ENCODE measurements at regions not wholly inside any gene's neighbourhood (a gene's known extent, or its start where the extent isn't known, plus 50 kb on each side); places are given as distances from the start of the nearest gene placed in this dataset.

DNA sequence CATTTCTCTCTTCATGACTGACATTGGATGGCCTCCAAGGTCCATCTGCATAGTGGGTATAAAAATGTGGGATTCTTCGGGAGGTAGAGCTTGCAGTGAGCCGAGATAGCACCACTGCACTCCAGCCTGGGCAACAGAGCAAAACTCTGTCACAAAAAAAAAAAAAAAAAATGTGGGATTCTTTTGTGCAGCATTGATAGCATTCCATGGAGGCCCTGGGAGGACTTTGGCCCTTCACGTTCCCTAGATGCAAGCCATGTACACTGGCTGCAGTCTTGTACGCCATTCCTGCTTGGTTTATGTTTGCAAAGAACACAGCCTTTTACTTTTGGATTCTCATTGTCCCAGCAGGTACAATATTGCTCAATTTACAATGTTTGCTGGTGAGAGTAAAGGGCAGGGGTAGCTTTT lies 157.8 kb downstream of the SLCO4C1 start:
- no peak overlapping the region for H3K4me2 ChIP-seq (ENCODE audit: low read length)
- no peaks in the 10 kb centered on the region for H3K79me2 ChIP-seq (ENCODE audit: control insufficient read depth, low read length)
- no peaks in the 10 kb centered on the region for H3K9me2 ChIP-seq (replicated peaks; ENCODE audit: control insufficient read depth, low read length)
- H3K27ac ChIP-seq (ENCODE audit: low read depth, low read length), result no peak overlapping the region
- H3K36me3 ChIP-seq (ENCODE audit: control insufficient read depth, low read length), result no peaks in the 10 kb centered on the region
- H3K27me3 ChIP-seq (ENCODE audit: control insufficient read depth, low read length), result no peaks in the 10 kb centered on the region
- no peaks in the 10 kb centered on the region for H3F3A ChIP-seq (ENCODE audit: control insufficient read depth, insufficient read depth)
- no peaks in the 10 kb centered on the region for H3K9me3 ChIP-seq (ENCODE audit: control insufficient read depth, insufficient read depth, low read length)
- no peaks in the 10 kb centered on the region for H4K20me1 ChIP-seq (ENCODE audit: control insufficient read depth, insufficient read depth, low read depth, low read length)
- H3K4me3 ChIP-seq (ENCODE audit: low read length), result no peak overlapping the region
- no peak for TF ChIP-seq EZH2phosphoT487 (IDR thresholded peaks at IDR 0.05; ENCODE audit: borderline replicate concordance, low read length)
- TF ChIP-seq CTCF (IDR thresholded peaks at IDR 0.05; ENCODE audit: low read depth, low read length, poor library complexity, severe bottlenecking), result no peak
- H3K4me1 ChIP-seq (ENCODE audit: control insufficient read depth, low read length), result no peaks in the 10 kb centered on the region

- TF ChIP-seq CTCF (IDR thresholded peaks at IDR 0.05; ENCODE audit: low read depth, low read length, poor library complexity, severe bottlenecking), result no peak
- no peak for TF ChIP-seq EZH2phosphoT487 (IDR thresholded peaks at IDR 0.05; ENCODE audit: borderline replicate concordance, low read length)
- no peaks in the 10 kb centered on the region for H3K9me2 ChIP-seq (replicated peaks; ENCODE audit: control insufficient read depth, low read length)
- H3K4me2 ChIP-seq (ENCODE audit: low read length), result no peak overlapping the region
Measured at GRCh38 chr5:102130890-102131289, 165.2 kb downstream of the SLCO4C1 start.

GRCh38 chr5:102130386-102130785 lies 165.7 kb downstream of the SLCO4C1 start:
- TF ChIP-seq CTCF (IDR thresholded peaks at IDR 0.05; ENCODE audit: low read depth, low read length, poor library complexity, severe bottlenecking) (no peak), EZH2phosphoT487 (IDR thresholded peaks at IDR 0.05; ENCODE audit: borderline replicate concordance, low read length) (no peak)
- no peak overlapping the region for H3K4me2 ChIP-seq (ENCODE audit: low read length)
- no peaks in the 10 kb centered on the region for H3K9me2 ChIP-seq (replicated peaks; ENCODE audit: control insufficient read depth, low read length)
- no peaks in the 10 kb centered on the region for H3F3A ChIP-seq (ENCODE audit: control insufficient read depth, insufficient read depth)
- H3K27ac ChIP-seq (ENCODE audit: low read depth, low read length), result no peak overlapping the region
- H3K4me1 ChIP-seq (ENCODE audit: control insufficient read depth, low read length), result no peaks in the 10 kb centered on the region
- no peaks in the 10 kb centered on the region for H3K27me3 ChIP-seq (ENCODE audit: control insufficient read depth, low read length)
- no peaks in the 10 kb centered on the region; the same call in 1 of the 2 replicates for H3K9me3 ChIP-seq (ENCODE audit: control insufficient read depth, insufficient read depth, low read length)
- no peaks in the 10 kb centered on the region for H3K36me3 ChIP-seq (ENCODE audit: control insufficient read depth, low read length)
- no peaks in the 10 kb centered on the region for H3K79me2 ChIP-seq (ENCODE audit: control insufficient read depth, low read length)
- H4K20me1 ChIP-seq (ENCODE audit: control insufficient read depth, insufficient read depth, low read depth, low read length), result no peaks in the 10 kb centered on the region
- no peak overlapping the region for H3K4me3 ChIP-seq (ENCODE audit: low read length)

More at GRCh38 chr5:102130890-102131289, 165.2 kb downstream of the SLCO4C1 start:
- Histone ChIP-seq H3K27me3 (ENCODE audit: control insufficient read depth, low read length) (no peaks in the 10 kb centered on the region), H4K20me1 (ENCODE audit: control insufficient read depth, insufficient read depth, low read depth, low read length) (no peaks in the 10 kb centered on the region), H3F3A (ENCODE audit: control insufficient read depth, insufficient read depth) (no peaks in the 10 kb centered on the region), H3K79me2 (ENCODE audit: control insufficient read depth, low read length) (no peaks in the 10 kb centered on the region), H3K36me3 (ENCODE audit: control insufficient read depth, low read length) (no peaks in the 10 kb centered on the region), H3K4me1 (ENCODE audit: control insufficient read depth, low read length) (no peaks in the 10 kb centered on the region), H3K27ac (ENCODE audit: low read depth, low read length) (no peak overlapping the region), H3K9me3 (ENCODE audit: control insufficient read depth, insufficient read depth, low read length) (no peaks in the 10 kb centered on the region; the same call in 1 of the 2 replicates), H3K4me3 (ENCODE audit: low read length) (no peak overlapping the region)

All from DOHH2 (cell line).